ENCODE measurements at regions not wholly inside any gene's neighbourhood (a gene's known extent, or its start where the extent isn't known, plus 50 kb on each side); places are given as distances from the start of the nearest gene placed in this dataset.

- Histone ChIP-seq H3K27me3 (ENCODE audit: insufficient read depth, poor library complexity, severe bottlenecking) (no peaks in the 10 kb centered on the region), H3K27ac (replicated peaks) (no peak overlapping the region), H3K4me3 (replicated peaks; ENCODE audit: insufficient read depth, low read length) (no peak overlapping the region)
- TF ChIP-seq CTCF (IDR thresholded peaks at IDR 0.05; ENCODE audit: insufficient read depth, low read length) = no peak
- TF ChIP-seq REST (IDR thresholded peaks at IDR 0.05; ENCODE audit: insufficient replicate concordance, low read depth) = no peak
- no peak for TF ChIP-seq POLR2AphosphoS5 (IDR thresholded peaks at IDR 0.05; ENCODE audit: low read depth)
- TF ChIP-seq GABPA (IDR thresholded peaks at IDR 0.05; ENCODE audit: low read depth) = no peak
- TF ChIP-seq SPI1 (IDR thresholded peaks at IDR 0.05; ENCODE audit: borderline replicate concordance, low read depth) = no peak
- no peak for DNase-seq (ENCODE audit: low read depth in 1 of 2, low spot score in 1 of 2)
These were observed 99.4 kb upstream of the EPHA4 start for GRCh38 chr2:221671515-221671914.

- TF ChIP-seq REST (IDR thresholded peaks at IDR 0.05; ENCODE audit: insufficient replicate concordance, low read depth) (no peak), SPI1 (IDR thresholded peaks at IDR 0.05; ENCODE audit: borderline replicate concordance, low read depth) (no peak), GABPA (IDR thresholded peaks at IDR 0.05; ENCODE audit: low read depth) (no peak), CTCF (IDR thresholded peaks at IDR 0.05; ENCODE audit: insufficient read depth, low read length) (no peak), POLR2AphosphoS5 (IDR thresholded peaks at IDR 0.05; ENCODE audit: low read depth) (no peak)
- Histone ChIP-seq H3K27me3 (ENCODE audit: insufficient read depth, poor library complexity, severe bottlenecking) (no peaks in the 10 kb centered on the region), H3K27ac (replicated peaks) (no peak overlapping the region), H3K4me3 (replicated peaks; ENCODE audit: insufficient read depth, low read length) (no peak overlapping the region)
- DNase-seq (ENCODE audit: low read depth in 1 of 2, low spot score in 1 of 2) = no peak
These were observed 90.7 kb upstream of the EPHA4 start for GRCh38 chr2:221662689-221663391.

DNA sequence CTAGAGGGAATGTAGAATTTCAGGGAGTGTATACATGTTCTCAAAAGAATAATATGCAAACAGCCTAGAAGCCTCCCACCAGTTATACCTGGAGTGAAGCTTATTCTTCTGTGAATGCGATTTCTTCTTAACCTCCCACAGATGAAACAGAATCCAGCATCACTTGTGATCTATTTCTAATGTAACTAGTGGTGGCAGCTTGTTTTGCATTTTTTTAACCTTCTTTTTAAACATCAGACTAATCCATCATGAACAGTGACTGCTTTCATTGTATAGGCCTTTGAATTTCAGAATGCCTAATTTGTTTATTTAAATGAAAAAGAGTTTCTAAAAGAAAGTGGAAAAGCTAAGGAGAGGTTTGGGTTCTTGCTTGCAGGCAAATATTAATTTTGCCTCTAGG, 85.7 kb upstream of the EPHA4 start:
- DNase-seq (ENCODE audit: low read depth in 1 of 2, low spot score in 1 of 2) = no peak
- Histone ChIP-seq H3K4me3 (replicated peaks; ENCODE audit: insufficient read depth, low read length) (no peak overlapping the region), H3K27ac (replicated peaks) (no peak overlapping the region), H3K27me3 (ENCODE audit: insufficient read depth, poor library complexity, severe bottlenecking) (no peaks in the 10 kb centered on the region)
- TF ChIP-seq CTCF (IDR thresholded peaks at IDR 0.05; ENCODE audit: insufficient read depth, low read length) = no peak
- TF ChIP-seq SPI1 (IDR thresholded peaks at IDR 0.05; ENCODE audit: borderline replicate concordance, low read depth) = no peak
- TF ChIP-seq GABPA (IDR thresholded peaks at IDR 0.05; ENCODE audit: low read depth) = no peak
- TF ChIP-seq REST (IDR thresholded peaks at IDR 0.05; ENCODE audit: insufficient replicate concordance, low read depth) = no peak
- no peak for TF ChIP-seq POLR2AphosphoS5 (IDR thresholded peaks at IDR 0.05; ENCODE audit: low read depth)
